Keratinocyte (primary cell): ENCODE measurements at regions not wholly inside any gene's neighbourhood (a gene's known extent, or its start where the extent isn't known, plus 50 kb on each side); places are given as distances from the start of the nearest gene placed in this dataset.

ENCODE experiments used
- DNase-seq: peaks from one replicate; pipeline ENCODE4 v3.0.0-alpha.2; 2011; ENCODE audit warnings: low read depth, missing footprints, low spot score
- FAIRE-seq: peaks from 2 replicates; lab custom pipeline; 2011; peaks lifted over from hg19 to GRCh38; lab: Jason Lieb, UNC
- H2AFZ ChIP-seq: 2 replicates; pipeline ENCODE4 v1.6.0; 2012; ENCODE audit warnings: low read length, control low read depth, inconsistent platforms; ENCODE audit not compliant: control insufficient read depth
- H3K27ac ChIP-seq: 2 replicates; pipeline ENCODE4 v1.5.1; 2011; ENCODE audit warnings: low read length; ENCODE audit not compliant: control insufficient read depth, insufficient read depth
- H3K27me3 ChIP-seq: 3 replicates; pipeline ENCODE4 v1.6.0; 2011; ENCODE audit warnings: low read length; ENCODE audit not compliant: control insufficient read depth, insufficient read depth; ENCODE audit errors: extremely low read depth
- H3K36me3 ChIP-seq, 2 experiments: 2 replicates in 1 of 2; 3 replicates in 1 of 2; pipeline ENCODE4 v1.5.1; 2011; ENCODE audit warnings: low read length in 2 of 2, mild to moderate bottlenecking in 1 of 2; ENCODE audit not compliant: control insufficient read depth in 2 of 2, insufficient read depth in 2 of 2; ENCODE audit errors: extremely low read depth in 1 of 2
- H3K4me1 ChIP-seq: 3 replicates; pipeline ENCODE4 v1.5.1; 2011; ENCODE audit warnings: low read length; ENCODE audit not compliant: control insufficient read depth, insufficient read depth; ENCODE audit errors: extremely low read depth
- H3K4me2 ChIP-seq: 3 replicates; pipeline ENCODE4 v1.6.0; 2011; ENCODE audit warnings: low read depth, low read length; ENCODE audit not compliant: control insufficient read depth, insufficient read depth; ENCODE audit errors: extremely low read depth
- H3K4me3 ChIP-seq, 3 experiments: fragments of 200-600 bp in 1 of 3; sonication (generic) in 1 of 3; 2 replicates in 2 of 3; 3 replicates in 1 of 3; pipeline ENCODE4 v1.5.1; 2011 to 2016; ENCODE audit warnings: low read length in 3 of 3, mild to moderate bottlenecking in 3 of 3, control low read depth in 2 of 3, inconsistent platforms in 1 of 3, low read depth in 1 of 3, mixed read lengths in 1 of 3, mixed run types in 1 of 3, moderate library complexity in 1 of 3; ENCODE audit not compliant: control insufficient read depth in 2 of 3, insufficient read depth in 2 of 3; ENCODE audit errors: extremely low read depth in 1 of 3
- H3K79me2 ChIP-seq: 2 replicates; pipeline ENCODE4 v1.6.0; 2012; ENCODE audit warnings: low read length; ENCODE audit not compliant: control insufficient read depth, insufficient read depth
- H3K9ac ChIP-seq: 3 replicates; pipeline ENCODE4 v1.6.0; 2011; ENCODE audit warnings: low read length; ENCODE audit not compliant: control insufficient read depth, insufficient read depth; ENCODE audit errors: extremely low read depth
- H3K9me1 ChIP-seq: 3 replicates; pipeline ENCODE4 v1.6.0; 2011; ENCODE audit warnings: low read length; ENCODE audit not compliant: control insufficient read depth, insufficient read depth; ENCODE audit errors: extremely low read depth
- H3K9me3 ChIP-seq: 2 replicates; pipeline ENCODE4 v1.5.1; 2012; ENCODE audit warnings: low read depth, low read length; ENCODE audit not compliant: control insufficient read depth
- H4K20me1 ChIP-seq: 3 replicates; pipeline ENCODE4 v1.6.0; 2011; ENCODE audit warnings: low read length; ENCODE audit not compliant: control insufficient read depth, insufficient read depth; ENCODE audit errors: extremely low read depth
- EZH2 ChIP-seq: IDR thresholded peaks from one replicate; pipeline ENCODE4 v1.6.1; 2012; ENCODE audit warnings: inconsistent platforms, mild to moderate bottlenecking, low read length, moderate library complexity
- dilution Hi-C: fragments of 300-500 bp; cut with MboI; formaldehyde crosslinking; loops from one replicate; pipeline ENCODE4 v1.7.0; 2020; ENCODE audit warnings: low sequenced_read_pairs; ENCODE audit not compliant: extremely low pct_ligation_motif_present
- TF ChIP-seq, protein P1 (sequence below), 3 experiments: IDR thresholded peaks in 1 of 3; conservative IDR thresholded peaks in 1 of 3; optimal IDR thresholded peaks in 1 of 3; 2 replicates in 2 of 3; 3 replicates in 1 of 3; pipeline versions ENCODE3 to v1.5.1; 2011; ENCODE audit warnings: low read length in 3 of 3, mild to moderate bottlenecking in 3 of 3, moderate library complexity in 2 of 3, control low read depth in 1 of 3, inconsistent platforms in 1 of 3; ENCODE audit not compliant: insufficient read depth in 2 of 3; ENCODE audit errors: extremely low read depth in 1 of 3

DNA sequence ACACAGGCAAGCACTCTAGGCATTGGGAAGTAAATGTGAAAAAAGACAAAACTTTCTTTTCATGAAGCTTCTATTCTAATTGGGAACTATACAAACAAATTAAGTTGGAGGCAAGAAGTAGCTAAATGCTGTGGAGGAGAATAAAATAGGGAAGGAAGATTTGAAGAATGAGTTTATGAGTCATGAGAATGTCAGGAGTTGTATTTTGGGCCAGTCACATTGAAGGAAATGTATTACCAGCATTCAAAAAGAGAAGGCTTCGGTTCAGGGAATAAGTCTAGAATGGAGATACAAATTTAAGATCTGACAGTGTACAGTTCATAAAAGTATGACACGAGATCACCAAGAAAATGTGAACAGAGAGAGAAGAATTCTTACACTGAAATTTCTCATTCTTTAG lies 666.5 kb downstream of the ADCYAP1 start:
- H3K9ac ChIP-seq, result no peak overlapping the region
- no peaks in the 10 kb centered on the region for H3K9me1 ChIP-seq
- no peaks in the 10 kb centered on the region for H4K20me1 ChIP-seq
- no peaks in the 10 kb centered on the region for H3K27me3 ChIP-seq
- no peaks in the 10 kb centered on the region for H3K4me1 ChIP-seq
- no peak for TF ChIP-seq EZH2
- TF ChIP-seq, protein P1, sequence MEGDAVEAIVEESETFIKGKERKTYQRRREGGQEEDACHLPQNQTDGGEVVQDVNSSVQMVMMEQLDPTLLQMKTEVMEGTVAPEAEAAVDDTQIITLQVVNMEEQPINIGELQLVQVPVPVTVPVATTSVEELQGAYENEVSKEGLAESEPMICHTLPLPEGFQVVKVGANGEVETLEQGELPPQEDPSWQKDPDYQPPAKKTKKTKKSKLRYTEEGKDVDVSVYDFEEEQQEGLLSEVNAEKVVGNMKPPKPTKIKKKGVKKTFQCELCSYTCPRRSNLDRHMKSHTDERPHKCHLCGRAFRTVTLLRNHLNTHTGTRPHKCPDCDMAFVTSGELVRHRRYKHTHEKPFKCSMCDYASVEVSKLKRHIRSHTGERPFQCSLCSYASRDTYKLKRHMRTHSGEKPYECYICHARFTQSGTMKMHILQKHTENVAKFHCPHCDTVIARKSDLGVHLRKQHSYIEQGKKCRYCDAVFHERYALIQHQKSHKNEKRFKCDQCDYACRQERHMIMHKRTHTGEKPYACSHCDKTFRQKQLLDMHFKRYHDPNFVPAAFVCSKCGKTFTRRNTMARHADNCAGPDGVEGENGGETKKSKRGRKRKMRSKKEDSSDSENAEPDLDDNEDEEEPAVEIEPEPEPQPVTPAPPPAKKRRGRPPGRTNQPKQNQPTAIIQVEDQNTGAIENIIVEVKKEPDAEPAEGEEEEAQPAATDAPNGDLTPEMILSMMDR (optimal IDR thresholded peaks at IDR 0.05 in 1 of 3, IDR thresholded peaks at IDR 0.05 in 1 of 3, conservative IDR thresholded peaks at IDR 0.05 in 1 of 3; ENCODE audit: extremely low read depth in 1 of 3, insufficient read depth in 2 of 3, low read length in 3 of 3), result no peak
- no peak overlapping the region for H2AFZ ChIP-seq
- H3K9me3 ChIP-seq, result no peaks in the 10 kb centered on the region
- H3K36me3 ChIP-seq, result no peaks in the 10 kb centered on the region
- no peak for DNase-seq
- H3K4me2 ChIP-seq, result no peak overlapping the region
- FAIRE-seq, result no peak
- H3K79me2 ChIP-seq, result no peaks in the 10 kb centered on the region
- dilution Hi-C loops, result no loop called here
- no peak overlapping the region for H3K27ac ChIP-seq
- no peak overlapping the region for H3K4me3 ChIP-seq

DNA sequence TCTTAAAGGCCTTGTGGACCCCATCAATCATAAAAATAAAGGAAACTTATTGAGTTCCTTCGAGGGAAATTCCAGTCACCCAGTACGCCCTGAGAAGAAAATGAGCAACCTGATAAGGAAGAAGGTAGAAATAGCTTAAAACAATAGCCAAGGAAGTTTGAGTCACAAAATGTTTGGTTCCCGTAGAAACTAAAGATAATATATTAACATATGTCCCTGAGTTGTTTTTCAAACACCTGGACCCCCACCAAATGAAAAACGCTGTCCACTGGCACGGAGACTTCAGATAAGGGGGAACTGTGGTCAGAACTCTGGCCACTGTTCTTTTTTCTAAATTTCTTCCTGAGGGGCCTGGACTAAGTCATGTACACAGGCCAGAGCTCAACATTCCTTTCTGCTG lies 669.1 kb downstream of the ADCYAP1 start:
- TF ChIP-seq, protein P1 (optimal IDR thresholded peaks at IDR 0.05 in 1 of 3, IDR thresholded peaks at IDR 0.05 in 1 of 3, conservative IDR thresholded peaks at IDR 0.05 in 1 of 3; ENCODE audit: extremely low read depth in 1 of 3, insufficient read depth in 2 of 3, low read length in 3 of 3), result no peak
- Histone ChIP-seq H3K9me3 (no peaks in the 10 kb centered on the region), H3K36me3 (no peaks in the 10 kb centered on the region), H4K20me1 (no peaks in the 10 kb centered on the region), H3K27ac (no peak overlapping the region), H3K79me2 (no peaks in the 10 kb centered on the region), H3K9ac (no peak overlapping the region), H3K4me3 (no peak overlapping the region), H3K27me3 (no peaks in the 10 kb centered on the region), H3K4me1 (no peaks in the 10 kb centered on the region), H2AFZ (no peak overlapping the region), H3K4me2 (no peak overlapping the region), H3K9me1 (no peaks in the 10 kb centered on the region)
- no peak for FAIRE-seq
- no peak for DNase-seq
- dilution Hi-C loops, result no loop called here
